NAMALWA (cell line): ENCODE measurements at regions not wholly inside any gene's neighbourhood (a gene's known extent, or its start where the extent isn't known, plus 50 kb on each side); places are given as distances from the start of the nearest gene placed in this dataset.

ENCODE experiments used
- DNase-seq: peaks from one replicate; pipeline ENCODE4 v3.0.0-alpha.2; 2015; ENCODE audit warnings: low spot score

DNA sequence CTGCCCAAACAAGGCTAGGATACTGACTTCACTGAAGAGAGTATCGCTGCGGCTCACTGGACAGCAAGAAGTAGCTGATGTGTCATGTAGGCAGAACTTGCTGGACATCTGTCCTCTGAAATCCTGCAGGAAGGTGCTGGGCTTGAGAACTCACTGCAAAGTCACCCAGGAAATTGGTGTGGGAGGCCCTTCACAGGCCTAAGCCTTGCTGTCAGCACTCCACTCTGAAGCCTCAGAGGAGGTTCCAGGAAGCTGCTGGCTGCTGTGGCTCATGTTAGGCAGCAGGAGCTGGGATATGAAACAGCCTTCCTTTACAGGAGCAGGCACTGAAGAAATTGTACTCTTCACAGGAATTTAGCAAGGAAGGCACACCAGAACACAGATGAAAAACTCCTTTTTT is 88.3 kb upstream of the CCDC68 start:
- DNase-seq, result no peak

DNA sequence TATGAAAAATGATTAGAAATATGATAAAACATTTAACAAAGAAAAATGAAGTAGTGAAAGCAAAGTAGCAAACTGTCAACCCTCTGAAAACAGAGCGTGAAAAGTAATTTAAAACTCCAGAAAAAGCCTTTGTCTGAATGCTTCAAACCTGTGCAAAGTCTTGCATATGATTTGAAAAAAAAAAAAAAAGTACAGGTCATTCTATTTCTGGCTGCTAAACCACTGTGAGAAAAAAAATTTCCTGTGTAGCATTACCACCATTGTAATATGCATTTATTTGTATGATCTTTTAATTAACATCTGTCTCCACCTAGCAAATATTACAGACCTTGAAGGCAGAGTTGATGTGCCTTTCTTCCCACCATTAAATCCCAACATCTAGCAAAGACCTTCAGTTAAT is 82.1 kb upstream of the CCDC68 start:
- DNase-seq, result no peak

- no peak for DNase-seq
These were observed 78.9 kb upstream of the CCDC68 start for GRCh38 chr18:55038162-55038561.

DNA sequence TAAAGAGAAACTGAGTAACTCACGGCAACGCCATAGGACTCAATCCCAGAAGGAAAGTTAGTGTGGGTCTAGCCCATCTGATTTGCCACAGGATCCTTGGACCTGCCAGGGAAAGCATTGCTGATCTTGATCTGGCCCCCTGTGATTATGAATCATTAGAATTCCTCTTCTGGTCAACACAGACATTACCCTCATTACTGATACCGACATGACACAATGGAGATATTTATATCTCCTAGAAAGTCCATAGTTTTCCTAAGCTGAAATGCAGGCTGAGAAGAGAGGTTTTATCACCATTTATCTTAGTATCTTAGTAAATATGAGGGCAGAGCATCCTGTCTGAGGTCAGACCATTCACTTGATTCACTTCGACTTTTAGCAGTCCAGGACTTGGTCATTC is 75.5 kb upstream of the CCDC68 start:
- no peak for DNase-seq

DNA sequence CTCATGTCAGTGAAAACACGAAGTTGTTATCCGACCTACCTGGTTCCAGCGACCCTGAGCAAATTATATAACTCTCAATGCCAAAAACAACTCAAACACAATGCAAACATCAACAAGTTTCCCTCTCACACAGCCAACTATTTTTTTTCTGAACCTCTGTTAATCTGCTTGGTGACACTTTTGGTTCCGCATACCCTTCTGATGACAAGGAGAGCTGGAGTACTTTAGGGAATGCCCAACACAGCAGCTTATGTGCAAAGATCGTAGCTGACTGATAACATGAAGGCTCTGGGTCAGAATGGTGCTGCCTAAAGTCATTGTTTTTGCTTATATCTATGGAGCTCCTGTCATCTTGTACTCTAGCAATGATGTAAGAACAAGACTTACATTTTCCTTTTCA is 72.7 kb upstream of the CCDC68 start:
- no peak for DNase-seq

DNA sequence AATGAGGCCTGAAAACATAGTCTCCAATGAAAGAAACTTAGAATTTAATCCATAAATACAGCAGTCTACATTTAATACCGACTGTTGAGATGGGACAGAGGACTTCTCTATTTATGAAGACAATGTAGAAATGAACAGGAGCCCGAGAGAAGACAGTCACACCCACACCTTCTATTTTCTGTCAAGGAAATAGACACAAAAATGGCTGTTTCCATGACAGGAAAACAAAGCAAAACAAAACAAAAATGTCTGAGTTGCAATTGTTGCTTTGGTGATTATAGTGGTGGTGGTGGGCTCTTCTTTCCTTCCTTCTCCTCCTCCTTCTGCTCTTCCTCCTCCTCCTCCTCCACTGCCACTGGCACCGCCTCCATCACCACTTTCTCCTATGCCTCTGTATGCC is 72.3 kb upstream of the CCDC68 start:
- peak; percentile 13 for DNase-seq

DNA sequence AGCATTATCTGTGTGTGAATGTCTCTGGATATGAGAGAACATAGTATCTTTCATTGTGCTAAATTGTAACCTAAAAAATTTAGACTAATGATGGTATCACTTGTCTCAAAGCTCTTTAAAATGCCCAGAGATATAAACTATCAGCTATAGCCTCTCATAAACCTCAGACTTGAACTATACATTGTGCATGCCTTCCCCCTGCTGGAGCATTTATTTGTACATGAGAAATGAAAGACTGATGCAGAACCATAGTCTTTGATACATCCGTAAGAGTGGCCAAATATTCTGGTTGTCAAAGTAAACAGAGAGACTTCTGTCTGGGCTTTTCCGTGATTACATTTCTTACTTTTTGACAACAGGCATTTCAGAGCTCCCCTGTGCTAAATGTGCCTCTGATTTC is 71.9 kb upstream of the CCDC68 start:
- DNase-seq, result peak; percentile 19

GRCh38 chr18:55024564-55024963 is 65.3 kb upstream of the CCDC68 start:
- DNase-seq, result no peak

- DNase-seq, result no peak
These were observed 59.3 kb upstream of the CCDC68 start for GRCh38 chr18:55018602-55019001.

DNA sequence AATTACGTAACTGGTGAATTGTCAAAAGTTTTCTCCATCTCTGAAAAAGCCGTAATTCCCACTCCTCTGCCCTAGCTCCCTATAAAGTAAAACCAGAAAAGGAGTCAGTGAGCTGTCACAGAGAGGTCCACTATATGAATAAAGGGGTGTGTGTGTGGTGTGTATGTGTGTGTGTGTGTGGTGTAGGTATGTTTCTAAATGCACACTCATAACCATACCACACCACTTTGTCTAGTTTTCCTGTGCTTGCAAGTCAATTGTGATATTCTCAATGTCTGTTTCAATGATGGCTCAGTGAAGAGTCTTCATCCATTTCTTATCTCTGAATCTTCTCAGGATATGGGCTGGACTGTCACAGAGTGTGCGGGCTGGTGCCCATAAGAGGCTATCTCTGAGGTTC is 54.8 kb upstream of the CCDC68 start:
- DNase-seq, result no peak

- no peak for DNase-seq
These were observed 54.4 kb upstream of the CCDC68 start for GRCh38 chr18:55013685-55014084.

DNA sequence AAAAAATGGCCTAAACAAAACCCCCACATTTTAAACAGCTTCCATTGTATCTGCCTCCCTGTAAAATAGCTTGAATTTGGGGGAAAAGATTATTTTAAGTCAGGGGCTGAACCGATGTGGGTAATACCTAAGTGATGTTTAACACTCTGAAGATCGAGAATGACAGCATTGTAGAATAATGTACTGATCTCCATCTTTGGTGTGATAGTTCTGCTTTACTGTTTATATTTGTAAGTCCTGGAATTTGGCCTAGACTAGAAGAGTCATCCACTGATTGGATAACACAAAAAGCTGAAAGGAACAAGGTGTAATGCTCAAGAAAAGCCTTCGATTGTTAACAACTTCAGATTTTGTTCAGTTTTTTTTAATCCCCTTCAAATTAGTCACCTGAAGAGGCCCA is 53.8 kb upstream of the CCDC68 start:
- DNase-seq, result no peak

DNA sequence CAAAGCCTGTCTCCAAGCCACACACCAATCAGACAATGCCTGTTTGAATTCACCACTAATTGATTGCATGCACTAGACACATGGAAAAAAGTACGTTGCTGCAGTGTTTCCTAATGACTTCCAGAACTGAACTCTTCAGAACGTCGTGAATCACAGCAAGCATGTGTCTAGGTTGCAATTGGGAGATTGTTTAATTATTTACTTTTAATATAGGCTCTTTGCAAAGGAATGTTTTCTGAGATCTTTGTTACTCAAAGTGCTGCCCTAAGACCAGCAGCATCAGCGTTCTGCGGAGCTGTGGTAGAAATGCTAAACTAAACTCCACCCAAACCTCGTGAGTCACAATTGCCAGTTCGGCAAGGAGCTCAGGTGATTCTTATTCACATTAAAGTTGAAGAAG is 52.7 kb upstream of the CCDC68 start:
- no peak for DNase-seq
